Fibroblast of lung (primary cell): ENCODE measurements at regions not wholly inside any gene's neighbourhood (a gene's known extent, or its start where the extent isn't known, plus 50 kb on each side); places are given as distances from the start of the nearest gene placed in this dataset.

Experiments used
- DNase-seq, 2 donors: peaks; one replicate each; pipeline versions ENCODE4 v3.0.0 to v3.0.0-alpha.2; 2010; ENCODE audit warnings: low read depth in 2 of 2
- H2AFZ ChIP-seq: 2 replicates; pipeline ENCODE4 v1.5.1; 2012; ENCODE audit warnings: low read length, control low read depth, inconsistent platforms
- H3K27ac ChIP-seq: 2 replicates; pipeline ENCODE4 v1.5.1; 2011; ENCODE audit warnings: low read length, control low read depth; ENCODE audit not compliant: insufficient read depth
- H3K27me3 ChIP-seq: 2 replicates; pipeline ENCODE4 v1.5.1; 2011; ENCODE audit warnings: mild to moderate bottlenecking, low read length; ENCODE audit not compliant: control insufficient read depth, insufficient read depth
- H3K36me3 ChIP-seq: 2 replicates; pipeline ENCODE4 v1.5.1; 2011; ENCODE audit warnings: low read length; ENCODE audit not compliant: control insufficient read depth, insufficient read depth
- H3K4me1 ChIP-seq: 2 replicates; pipeline ENCODE4 v1.5.1; 2011; ENCODE audit warnings: low read length; ENCODE audit not compliant: control insufficient read depth, insufficient read depth; ENCODE audit errors: extremely low read depth
- H3K4me2 ChIP-seq: 2 replicates; pipeline ENCODE4 v1.5.1; 2011; ENCODE audit warnings: low read length, control low read depth; ENCODE audit not compliant: insufficient read depth; ENCODE audit errors: extremely low read depth
- H3K4me3 ChIP-seq, 4 experiments: fragments of 200-600 bp in 1 of 4; sonication (generic) in 1 of 4; replicated peaks in 1 of 4; 2 replicates each; pipeline ENCODE4 v1.5.1; 2011 to 2016; ENCODE audit warnings: low read length in 4 of 4, low read depth in 3 of 4, mild to moderate bottlenecking in 3 of 4, control low read depth in 2 of 4, inconsistent platforms in 1 of 4, mixed read lengths in 1 of 4; ENCODE audit not compliant: insufficient read depth in 1 of 4; ENCODE audit errors: control extremely low read depth in 1 of 4
- H3K79me2 ChIP-seq: 2 replicates; pipeline ENCODE4 v1.5.1; 2012; ENCODE audit warnings: mild to moderate bottlenecking, low read length, inconsistent platforms; ENCODE audit not compliant: control insufficient read depth, insufficient read depth
- H3K9ac ChIP-seq: 2 replicates; pipeline ENCODE4 v1.5.1; 2011; ENCODE audit warnings: mild to moderate bottlenecking, low read length, control low read depth; ENCODE audit not compliant: insufficient read depth
- H3K9me3 ChIP-seq: 2 replicates; pipeline ENCODE4 v1.5.1; 2012; ENCODE audit warnings: low read depth, low read length; ENCODE audit not compliant: control insufficient read depth, insufficient read depth
- H4K20me1 ChIP-seq: 2 replicates; pipeline ENCODE4 v1.5.1; 2011; ENCODE audit warnings: low read length; ENCODE audit not compliant: control insufficient read depth, insufficient read depth; ENCODE audit errors: extremely low read depth
- CTCF ChIP-seq, 2 donors: IDR thresholded peaks in 1 of 2; conservative IDR thresholded peaks in 1 of 2; 1 replicate in 1 of 2; 2 replicates in 1 of 2; pipeline ENCODE4 v1.5.1; 2011 to 2012; ENCODE audit warnings: low read length in 2 of 2, control low read depth in 1 of 2, inconsistent platforms in 1 of 2, low read depth in 1 of 2, mild to moderate bottlenecking in 1 of 2
- EZH2 ChIP-seq: IDR thresholded peaks from 2 replicates; pipeline ENCODE4 v1.5.1; 2012; ENCODE audit warnings: low read length, control low read depth, mild to moderate bottlenecking; ENCODE audit errors: missing control alignments

GRCh38 chr10:74760086-74760979 is 66.1 kb upstream of the KAT6B start:
- H4K20me1 ChIP-seq, result no peaks in the 10 kb centered on the region
- no peaks in the 10 kb centered on the region for H3K79me2 ChIP-seq
- no peaks in the 10 kb centered on the region for H3K27me3 ChIP-seq
- no peaks in the 10 kb centered on the region for H3K4me1 ChIP-seq
- no peak for DNase-seq
- H3K4me3 ChIP-seq, result no peak overlapping the region
- H2AFZ ChIP-seq, result no peak overlapping the region
- H3K9ac ChIP-seq, result no peak overlapping the region
- no peaks in the 10 kb centered on the region for H3K36me3 ChIP-seq
- TF ChIP-seq EZH2, result no peak
- TF ChIP-seq CTCF (conservative IDR thresholded peaks at IDR 0.05 in 1 of 2, IDR thresholded peaks at IDR 0.05 in 1 of 2; ENCODE audit: low read depth in 1 of 2, low read length in 2 of 2), result no peak
- H3K9me3 ChIP-seq, result no peaks in the 10 kb centered on the region
- no peak overlapping the region for H3K4me2 ChIP-seq
- no peak overlapping the region for H3K27ac ChIP-seq

GRCh38 chr10:74763934-74764591 is 62.3 kb upstream of the KAT6B start:
- no peak for DNase-seq

More at GRCh38 chr10:74763934-74764591, 62.3 kb upstream of the KAT6B start:
- no peak overlapping the region for H3K27ac ChIP-seq
- H3K27me3 ChIP-seq, result no peaks in the 10 kb centered on the region
- H3K4me3 ChIP-seq, result no peak overlapping the region
- H3K9ac ChIP-seq, result no peak overlapping the region
- no peaks in the 10 kb centered on the region for H3K36me3 ChIP-seq
- no peak overlapping the region for H2AFZ ChIP-seq
- H3K4me2 ChIP-seq, result no peak overlapping the region
- no peaks in the 10 kb centered on the region for H3K9me3 ChIP-seq
- no peaks in the 10 kb centered on the region for H3K4me1 ChIP-seq
- H4K20me1 ChIP-seq, result no peaks in the 10 kb centered on the region
- no peaks in the 10 kb centered on the region for H3K79me2 ChIP-seq
- TF ChIP-seq CTCF (conservative IDR thresholded peaks at IDR 0.05 in 1 of 2, IDR thresholded peaks at IDR 0.05 in 1 of 2; ENCODE audit: low read depth in 1 of 2, low read length in 2 of 2), result no peak
- TF ChIP-seq EZH2, result no peak
